GM12873 (cell line): ENCODE measurements at regions not wholly inside any gene's neighbourhood (a gene's known extent, or its start where the extent isn't known, plus 50 kb on each side); places are given as distances from the start of the nearest gene placed in this dataset.

Experiments used
- TF ChIP-seq, protein P1 (sequence below): IDR thresholded peaks from 2 replicates; pipeline ENCODE4 v1.5.1; 2012; ENCODE audit warnings: low read depth, mild to moderate bottlenecking, moderate library complexity, low read length, control low read depth; ENCODE audit not compliant: insufficient read depth; ENCODE audit errors: missing control alignments

DNA sequence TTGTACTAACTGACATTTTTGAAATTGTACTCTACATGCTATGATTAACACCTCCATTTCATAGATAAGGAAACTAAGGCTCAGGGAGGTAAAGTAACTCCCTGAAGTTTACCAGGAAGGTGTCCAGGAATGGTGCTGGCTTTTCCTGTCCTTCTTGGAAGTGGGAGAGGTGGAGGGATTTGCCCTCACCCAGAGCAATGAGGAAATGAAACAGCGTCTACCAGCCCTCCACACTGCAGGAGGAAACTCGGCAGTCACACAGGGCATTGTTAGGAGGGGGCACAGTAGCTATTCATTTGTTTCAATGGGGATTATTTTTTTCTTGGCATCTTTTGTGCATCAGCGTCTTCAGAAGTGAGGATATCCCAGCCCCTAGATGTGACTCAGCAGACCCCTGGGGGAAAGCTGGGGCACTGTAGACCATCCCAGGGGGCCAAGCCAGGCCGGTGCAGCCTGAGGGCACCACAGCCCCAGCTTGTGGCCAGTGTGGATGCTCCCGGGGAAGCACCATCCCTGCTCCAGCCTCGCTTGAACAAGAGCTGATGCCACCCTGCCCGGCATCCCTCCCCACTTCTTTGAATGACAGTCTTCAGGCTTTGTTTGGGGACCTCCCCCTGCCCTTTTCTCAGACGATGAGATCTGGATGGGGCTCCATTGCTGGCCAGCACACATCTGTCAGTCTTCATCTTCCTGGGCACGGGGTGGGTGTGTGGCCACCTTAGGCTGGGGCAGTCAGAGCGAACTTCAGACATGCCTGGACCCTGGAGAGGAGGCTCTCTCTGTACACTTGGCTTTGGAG is 224.4 kb upstream of the PMEPA1 start:
- TF ChIP-seq, protein P1, sequence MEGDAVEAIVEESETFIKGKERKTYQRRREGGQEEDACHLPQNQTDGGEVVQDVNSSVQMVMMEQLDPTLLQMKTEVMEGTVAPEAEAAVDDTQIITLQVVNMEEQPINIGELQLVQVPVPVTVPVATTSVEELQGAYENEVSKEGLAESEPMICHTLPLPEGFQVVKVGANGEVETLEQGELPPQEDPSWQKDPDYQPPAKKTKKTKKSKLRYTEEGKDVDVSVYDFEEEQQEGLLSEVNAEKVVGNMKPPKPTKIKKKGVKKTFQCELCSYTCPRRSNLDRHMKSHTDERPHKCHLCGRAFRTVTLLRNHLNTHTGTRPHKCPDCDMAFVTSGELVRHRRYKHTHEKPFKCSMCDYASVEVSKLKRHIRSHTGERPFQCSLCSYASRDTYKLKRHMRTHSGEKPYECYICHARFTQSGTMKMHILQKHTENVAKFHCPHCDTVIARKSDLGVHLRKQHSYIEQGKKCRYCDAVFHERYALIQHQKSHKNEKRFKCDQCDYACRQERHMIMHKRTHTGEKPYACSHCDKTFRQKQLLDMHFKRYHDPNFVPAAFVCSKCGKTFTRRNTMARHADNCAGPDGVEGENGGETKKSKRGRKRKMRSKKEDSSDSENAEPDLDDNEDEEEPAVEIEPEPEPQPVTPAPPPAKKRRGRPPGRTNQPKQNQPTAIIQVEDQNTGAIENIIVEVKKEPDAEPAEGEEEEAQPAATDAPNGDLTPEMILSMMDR = no peak

DNA sequence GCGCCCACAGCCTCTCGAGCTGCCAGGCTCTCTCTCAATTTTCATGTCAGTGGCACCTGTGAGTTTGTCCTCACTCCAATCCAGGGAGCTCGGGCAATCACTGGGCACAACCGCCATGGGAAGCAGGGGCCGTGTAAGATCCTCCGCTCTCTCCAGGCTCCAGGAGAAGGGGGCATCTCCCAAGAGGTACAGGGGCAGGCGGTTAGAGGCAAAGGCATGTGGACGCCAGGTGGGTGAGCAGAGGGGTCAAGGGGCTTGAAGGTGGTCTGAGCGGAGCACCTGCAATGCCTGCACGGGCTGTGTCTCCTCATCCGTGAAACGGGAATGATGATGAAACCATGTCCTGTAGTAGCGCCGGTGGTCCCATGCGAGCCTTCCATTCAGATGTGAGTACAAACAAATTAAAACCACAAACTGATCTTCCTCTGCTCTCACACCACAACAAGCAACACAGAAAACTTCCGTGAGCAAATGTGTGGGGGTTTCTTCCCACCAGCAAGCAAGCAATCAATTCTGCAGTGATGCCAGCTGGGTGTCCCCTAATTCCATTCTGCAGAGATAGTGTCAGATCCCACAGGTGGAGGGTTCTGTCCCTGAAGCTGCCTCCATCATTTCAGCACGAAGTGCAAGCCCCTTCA is 222.5 kb upstream of the PMEPA1 start:
- TF ChIP-seq, protein P1 = no peak

DNA sequence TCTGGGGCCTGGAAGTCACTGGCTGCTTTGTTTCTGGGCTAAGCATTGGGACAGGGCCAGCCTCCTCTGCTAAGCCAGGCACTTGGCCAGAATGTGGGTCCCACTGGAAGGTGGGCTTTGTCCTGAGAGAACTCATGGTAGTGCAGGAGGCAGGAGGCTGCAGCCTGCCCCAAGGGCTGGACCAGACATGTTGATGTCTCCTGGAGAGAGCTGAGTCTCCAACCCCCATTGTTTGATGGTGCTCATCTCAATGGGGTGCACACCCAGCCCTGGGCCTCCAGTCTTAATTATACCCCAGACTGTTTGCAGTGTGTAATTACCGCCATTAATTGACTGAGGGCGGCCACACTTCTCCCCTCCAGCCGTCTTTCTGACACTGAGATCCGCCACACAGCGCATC is 220.5 kb upstream of the PMEPA1 start:
- TF ChIP-seq, protein P1 = no peak

DNA sequence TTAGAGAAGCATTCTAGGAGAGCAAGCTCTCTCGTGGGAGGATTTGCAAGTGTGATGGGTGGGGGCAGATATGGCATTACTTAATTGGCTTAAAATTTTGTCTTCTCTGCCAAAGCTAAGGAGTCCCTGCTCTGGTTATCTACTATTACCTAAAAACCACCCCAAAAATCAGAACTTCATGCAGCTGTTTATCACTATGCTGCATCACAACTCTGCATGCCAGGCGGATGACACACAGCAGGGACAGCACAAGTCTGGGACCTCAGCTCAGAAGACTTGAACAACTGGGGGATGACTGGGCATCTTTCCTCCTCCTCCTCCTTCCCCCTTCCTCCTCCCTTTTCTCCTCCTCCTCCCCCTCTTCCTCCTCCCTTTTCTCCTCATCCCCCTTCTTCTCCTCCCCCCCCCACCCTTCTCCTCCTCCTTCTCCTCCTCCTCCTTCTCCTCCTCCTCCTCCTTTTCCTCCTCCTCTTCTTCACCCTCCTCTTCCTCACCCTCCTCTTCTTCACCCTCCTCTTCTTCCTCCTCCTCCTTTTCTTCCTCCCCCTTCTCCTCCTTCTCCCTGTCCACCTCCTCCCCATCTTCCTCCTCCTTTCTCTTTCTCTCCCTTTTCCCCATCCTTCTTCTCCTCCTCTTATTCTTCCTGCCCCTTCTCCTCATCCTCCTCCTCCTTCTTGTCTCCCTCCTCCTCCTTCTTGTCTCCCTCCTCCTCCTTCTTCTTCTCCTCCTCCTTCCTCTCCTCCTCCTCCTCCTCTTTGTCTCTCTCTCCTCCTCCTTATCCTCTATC is 218.6 kb upstream of the PMEPA1 start:
- TF ChIP-seq, protein P1 = no peak

DNA sequence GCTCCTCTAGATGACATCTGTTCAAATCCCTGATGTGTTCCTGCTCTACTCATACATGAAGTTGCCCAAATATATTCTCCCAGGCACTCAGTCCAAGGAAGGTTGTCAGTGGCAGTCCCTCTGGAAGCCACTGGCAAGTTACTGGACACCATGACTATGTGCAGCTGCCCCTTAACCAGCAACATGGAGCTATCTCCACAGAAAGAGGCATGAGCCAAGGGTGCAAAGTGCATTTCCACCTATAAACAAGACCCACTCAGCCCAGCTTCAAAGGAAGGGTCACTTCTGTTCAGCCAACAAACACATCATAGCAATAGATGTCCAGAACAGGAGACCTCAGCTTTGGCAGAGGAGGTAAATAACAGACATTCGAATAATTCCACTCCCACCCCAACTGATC is 217.6 kb upstream of the PMEPA1 start:
- TF ChIP-seq, protein P1 = no peak

DNA sequence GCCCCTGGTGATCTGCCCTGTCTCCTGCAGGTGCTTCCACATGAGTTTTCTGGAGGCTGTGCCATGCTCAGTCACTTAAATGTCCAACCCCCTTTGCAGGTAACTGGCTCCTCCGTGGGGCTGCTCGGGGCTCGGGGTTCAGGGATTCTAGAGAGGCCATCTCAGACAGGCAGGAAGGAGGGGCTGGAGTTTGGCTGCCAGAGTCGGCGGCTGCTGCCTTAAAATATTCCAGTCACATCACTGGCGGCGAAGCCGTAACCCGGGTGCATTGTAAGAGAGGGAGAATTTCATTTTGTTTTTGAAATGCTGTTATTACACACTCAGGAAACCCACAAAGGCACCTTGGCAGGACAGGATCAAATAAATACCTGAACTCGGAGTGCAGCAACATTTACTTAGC is 212.9 kb upstream of the PMEPA1 start:
- TF ChIP-seq, protein P1 = no peak

DNA sequence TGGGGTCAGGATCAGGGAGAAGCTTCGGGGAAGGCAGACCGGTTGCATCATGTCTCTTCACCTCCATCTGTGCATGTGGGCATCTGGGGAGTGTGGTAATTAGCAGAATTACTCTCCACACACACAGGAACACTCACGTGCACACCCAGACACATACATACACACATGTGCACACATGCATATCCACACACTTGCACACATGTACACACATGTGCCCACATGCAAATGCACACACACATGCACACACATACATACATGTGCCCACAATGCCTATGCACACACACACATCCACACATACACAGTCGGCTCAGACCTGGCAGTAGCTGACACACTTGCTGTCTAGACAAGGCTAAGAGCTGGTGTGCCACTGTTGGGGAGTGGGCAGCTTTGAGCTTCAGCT is 212.3 kb upstream of the PMEPA1 start:
- TF ChIP-seq, protein P1 = no peak
